ENCODE measurements at regions not wholly inside any gene's neighbourhood (a gene's known extent, or its start where the extent isn't known, plus 50 kb on each side); places are given as distances from the start of the nearest gene placed in this dataset.

DNA sequence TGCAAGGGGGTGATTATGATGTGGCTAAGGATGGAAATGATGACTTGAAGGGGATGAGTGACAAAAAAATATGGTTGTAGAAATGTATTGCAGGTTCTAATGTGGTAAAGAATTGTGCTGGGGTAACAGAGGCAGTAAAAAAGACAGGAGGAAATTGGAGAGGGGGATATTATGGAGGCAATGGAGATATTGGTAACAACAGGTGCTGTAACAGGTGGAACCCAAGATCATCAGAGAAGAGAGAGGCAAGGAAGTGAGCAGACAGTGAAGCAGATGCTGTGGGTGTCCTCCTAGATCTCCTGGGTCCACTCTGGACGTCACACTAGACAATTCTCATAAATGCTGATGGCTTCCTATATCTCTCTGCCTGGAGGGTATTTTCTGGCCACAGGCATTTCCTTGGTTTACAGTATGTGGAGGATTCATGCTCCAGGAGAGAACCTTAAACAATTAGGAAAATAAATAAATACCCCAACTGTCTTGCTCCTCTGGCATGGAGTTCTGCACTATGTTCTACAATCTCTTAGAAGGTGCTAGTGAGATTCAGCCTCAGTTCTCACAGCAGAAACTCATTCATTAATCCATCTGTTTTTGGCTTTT lies 620.3 kb upstream of the PLXNA2 start:
- in situ Hi-C loops (cut with HindIII; ENCODE audit: low pct_ligation_motif_present, low pct_unique_long_range_greater_than_20kb, low sequenced_read_pairs), result no loop called here
- DNase-seq, result no peak

DNA sequence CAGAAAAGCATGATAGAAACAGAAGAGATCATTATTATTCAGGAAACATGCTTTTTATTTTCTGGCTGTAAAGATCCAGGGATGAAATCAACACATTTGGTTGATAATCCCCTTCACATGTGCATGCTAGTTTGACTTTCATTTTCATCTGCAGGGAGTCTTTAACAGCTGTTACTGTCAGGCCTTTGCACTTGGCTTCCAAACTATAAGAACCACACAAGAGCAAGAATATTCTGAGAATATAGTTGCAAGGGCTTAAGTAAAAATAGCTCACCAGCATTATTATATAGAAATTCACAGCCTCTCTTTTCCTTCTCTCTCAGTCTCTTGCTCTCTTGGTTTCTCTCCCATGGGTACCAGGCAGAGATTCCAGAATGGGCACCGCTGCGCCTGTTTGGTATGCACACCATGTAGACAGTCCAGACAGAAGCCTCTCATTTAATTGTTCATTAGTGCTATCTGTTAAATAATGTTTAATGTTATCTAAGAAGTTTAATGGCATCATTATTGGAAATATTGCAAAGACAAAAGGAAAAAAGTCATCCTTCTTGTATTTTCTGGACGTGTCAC lies 622.3 kb upstream of the PLXNA2 start:
- no peak for DNase-seq
- in situ Hi-C loops (cut with HindIII; ENCODE audit: low pct_ligation_motif_present, low pct_unique_long_range_greater_than_20kb, low sequenced_read_pairs), result no loop called here

DNA sequence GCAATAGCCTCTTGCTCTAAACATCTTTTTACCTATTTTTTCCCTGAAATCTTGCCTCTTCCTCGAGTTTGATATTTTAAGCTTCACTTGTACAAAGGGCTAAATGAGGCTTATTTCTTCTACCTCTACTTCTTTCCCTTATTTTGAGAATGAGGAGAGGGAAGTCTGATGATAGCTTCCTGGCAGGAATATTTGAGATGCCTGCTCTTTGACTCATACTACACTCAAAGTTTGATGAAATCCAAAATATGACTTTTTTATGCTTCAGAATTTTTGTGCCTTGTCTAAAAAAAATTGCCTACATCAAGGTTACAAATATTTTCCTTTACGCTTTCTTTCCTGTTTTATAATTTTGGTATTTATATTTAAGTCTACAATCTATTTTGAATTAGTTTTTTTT lies 624.4 kb upstream of the PLXNA2 start:
- DNase-seq, result peak; percentile 7
- in situ Hi-C loops (cut with HindIII; ENCODE audit: low pct_ligation_motif_present, low pct_unique_long_range_greater_than_20kb, low sequenced_read_pairs), result no loop called here

DNA sequence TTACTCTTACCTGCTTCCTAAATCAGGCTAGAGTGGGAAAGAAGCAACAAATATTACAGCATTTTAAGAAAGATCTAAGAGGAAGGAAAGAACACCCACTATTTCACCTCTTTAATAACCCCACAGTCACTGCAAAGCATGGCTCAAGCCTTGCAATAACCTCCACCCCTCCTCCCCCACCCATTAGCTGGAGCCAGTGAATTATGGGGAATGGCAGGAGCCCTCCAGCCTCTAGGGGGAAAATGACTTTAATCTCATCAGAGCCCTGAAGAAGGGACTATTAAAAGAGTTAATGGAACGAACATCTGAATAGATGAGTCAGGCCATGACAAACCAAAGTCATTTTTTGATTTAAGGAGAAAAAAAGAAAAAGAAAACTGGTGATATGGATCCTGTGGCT lies 630.7 kb upstream of the PLXNA2 start:
- in situ Hi-C loops (cut with HindIII; ENCODE audit: low pct_ligation_motif_present, low pct_unique_long_range_greater_than_20kb, low sequenced_read_pairs), result no loop called here
- no peak for DNase-seq

DNA sequence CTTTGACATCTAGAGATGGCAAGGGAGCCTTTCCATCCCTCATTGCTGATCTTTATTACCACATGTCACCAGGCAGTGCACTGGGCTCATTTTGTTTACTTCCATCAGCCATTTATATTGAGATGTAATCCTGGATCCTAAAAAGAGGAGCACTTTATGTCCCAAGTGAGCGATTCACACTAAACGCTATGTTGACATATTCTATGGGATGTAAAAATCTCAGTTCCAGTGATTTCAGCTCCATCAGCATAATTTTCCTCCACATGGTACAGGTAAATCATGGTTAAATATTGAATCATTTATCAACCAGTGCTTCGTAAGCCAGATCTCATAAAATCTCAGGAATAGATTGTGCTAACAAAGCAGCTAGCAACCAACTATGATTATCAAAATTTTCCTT lies 634.8 kb upstream of the PLXNA2 start:
- in situ Hi-C loops (cut with HindIII; ENCODE audit: low pct_ligation_motif_present, low pct_unique_long_range_greater_than_20kb, low sequenced_read_pairs), result no loop called here
- no peak for DNase-seq

DNA sequence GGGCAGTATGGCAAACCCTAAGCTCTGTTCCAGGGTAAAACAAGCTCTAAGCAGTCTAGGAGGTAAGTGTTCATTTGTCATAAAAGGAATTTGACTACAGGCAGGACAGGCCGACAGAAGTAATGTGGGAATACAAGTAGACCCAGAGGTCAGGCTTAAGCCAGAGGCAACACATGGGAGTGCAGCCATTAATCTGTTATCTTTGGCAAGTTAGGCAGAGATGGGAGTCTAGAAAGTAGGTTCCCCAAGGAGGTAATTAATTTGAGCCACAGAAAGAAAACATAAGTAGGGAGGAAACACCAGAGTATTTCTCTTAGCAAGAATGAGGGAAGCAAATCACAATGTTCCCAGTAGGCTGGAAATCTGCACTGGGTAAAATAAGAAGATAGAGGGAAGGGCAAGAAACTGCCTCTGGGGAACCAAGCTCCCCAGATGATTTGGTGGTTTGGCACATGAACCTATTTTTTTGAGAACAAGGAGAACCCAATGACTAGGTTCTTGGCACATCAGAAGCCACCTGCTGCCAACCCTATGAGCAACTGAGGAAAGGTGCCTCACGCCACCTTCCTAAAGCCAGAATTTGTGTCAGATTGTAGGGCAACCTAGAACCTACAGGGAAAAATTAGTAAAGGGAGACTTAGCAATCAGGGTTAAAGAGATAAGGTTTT lies 636.4 kb upstream of the PLXNA2 start:
- DNase-seq, result no peak
- in situ Hi-C loops (cut with HindIII; ENCODE audit: low pct_ligation_motif_present, low pct_unique_long_range_greater_than_20kb, low sequenced_read_pairs), result no loop called here

DNA sequence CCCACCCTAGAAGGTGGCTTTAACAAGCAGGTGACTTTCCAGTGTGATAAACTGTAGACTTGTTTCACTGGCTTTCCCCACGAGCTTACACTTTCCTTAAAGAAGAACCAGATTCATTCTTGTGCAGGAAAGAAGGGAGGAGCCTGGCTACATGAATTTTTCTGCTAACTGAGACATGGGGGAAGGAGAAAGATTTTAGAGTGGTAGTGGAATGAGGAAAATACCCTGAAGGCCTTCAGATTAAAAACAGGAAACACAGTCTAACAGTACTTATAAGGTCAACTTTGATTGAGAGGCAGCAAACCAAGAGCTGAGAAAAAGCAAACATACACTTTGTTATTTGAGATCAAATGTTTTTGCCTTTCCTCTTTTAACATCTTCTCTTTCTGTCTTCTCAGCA lies 640.9 kb upstream of the PLXNA2 start:
- in situ Hi-C loops (cut with HindIII; ENCODE audit: low pct_ligation_motif_present, low pct_unique_long_range_greater_than_20kb, low sequenced_read_pairs), result no loop called here
- DNase-seq, result no peak

DNA sequence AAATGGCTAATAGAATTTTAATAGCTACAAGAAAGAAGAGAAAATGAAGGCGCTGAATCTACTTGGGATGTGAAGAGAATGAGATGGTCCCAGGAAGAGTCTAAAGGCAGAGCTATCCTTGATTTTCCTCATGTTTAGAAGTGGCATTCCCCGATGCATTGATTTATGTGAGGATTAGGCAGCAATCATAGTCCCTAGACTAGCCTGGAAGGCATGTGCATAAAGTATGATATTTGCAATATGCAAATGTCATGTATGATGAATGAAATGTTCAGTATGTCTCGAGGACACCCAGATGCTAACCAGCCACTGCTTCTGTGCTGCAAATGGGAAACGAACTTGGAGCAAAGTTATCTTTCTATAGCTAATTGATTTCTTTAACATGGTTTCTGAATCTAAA lies 641.5 kb upstream of the PLXNA2 start:
- in situ Hi-C loops (cut with HindIII; ENCODE audit: low pct_ligation_motif_present, low pct_unique_long_range_greater_than_20kb, low sequenced_read_pairs), result no loop called here
- no peak for DNase-seq

DNA sequence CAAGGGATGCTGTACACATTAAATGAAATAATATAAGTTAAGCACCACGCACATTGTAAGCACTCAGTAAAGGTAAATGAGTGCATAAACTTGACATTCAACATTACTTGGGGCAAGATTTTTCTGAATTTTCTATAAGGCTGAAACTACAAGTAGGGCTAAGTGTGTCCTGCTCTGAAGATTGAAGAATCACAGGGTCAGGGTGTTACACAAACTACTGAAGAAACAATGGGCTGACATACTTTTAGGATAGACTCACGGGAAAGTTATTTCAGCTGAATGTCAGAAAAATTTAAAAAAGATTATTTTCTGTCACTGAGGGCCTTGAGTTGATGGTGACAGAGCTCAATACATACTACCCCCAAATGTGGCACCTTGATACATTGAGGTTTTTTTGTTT lies 644.2 kb upstream of the PLXNA2 start:
- in situ Hi-C loops (cut with HindIII; ENCODE audit: low pct_ligation_motif_present, low pct_unique_long_range_greater_than_20kb, low sequenced_read_pairs), result no loop called here
- no peak for DNase-seq

DNA sequence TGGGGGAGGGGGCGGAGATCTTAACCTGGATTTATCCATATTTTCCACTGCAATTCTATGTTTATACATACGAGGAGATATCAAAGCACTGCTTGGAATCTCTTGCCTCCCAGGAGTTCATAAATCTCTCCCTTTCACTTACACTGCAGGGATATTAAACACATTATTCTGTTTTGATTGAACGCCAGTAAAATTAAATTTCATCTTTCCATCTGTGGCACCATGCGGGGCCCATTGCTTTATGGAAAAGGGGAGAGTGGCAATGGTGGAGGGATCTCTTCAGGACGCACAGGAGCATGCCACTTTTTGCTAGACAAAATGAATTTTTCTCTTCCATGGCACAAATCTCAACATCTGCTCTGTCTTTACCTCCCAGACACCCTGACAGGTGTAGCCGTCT lies 648.0 kb upstream of the PLXNA2 start:
- in situ Hi-C loops (cut with HindIII; ENCODE audit: low pct_ligation_motif_present, low pct_unique_long_range_greater_than_20kb, low sequenced_read_pairs), result no loop called here
- DNase-seq, result no peak

DNA sequence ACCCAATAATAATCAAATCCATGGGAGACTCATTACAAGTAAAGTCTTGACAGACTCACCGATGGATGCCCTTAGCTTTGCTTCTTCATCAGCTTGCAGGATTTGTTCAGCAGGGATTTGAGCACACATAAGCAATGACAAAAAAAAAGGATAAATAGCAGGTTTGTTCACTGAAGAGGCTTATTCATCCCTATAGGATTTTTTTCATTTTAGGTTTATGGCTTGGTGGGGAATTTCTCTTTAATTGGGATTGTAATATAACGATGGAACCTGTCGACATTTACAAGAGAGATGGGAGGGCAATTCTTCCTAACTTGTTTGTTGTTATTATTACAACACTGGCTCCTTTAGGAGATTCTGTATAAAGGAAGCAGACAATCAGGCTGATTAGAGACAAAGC lies 649.1 kb upstream of the PLXNA2 start:
- in situ Hi-C loops (cut with HindIII; ENCODE audit: low pct_ligation_motif_present, low pct_unique_long_range_greater_than_20kb, low sequenced_read_pairs), result no loop called here
- no peak for DNase-seq

DNA sequence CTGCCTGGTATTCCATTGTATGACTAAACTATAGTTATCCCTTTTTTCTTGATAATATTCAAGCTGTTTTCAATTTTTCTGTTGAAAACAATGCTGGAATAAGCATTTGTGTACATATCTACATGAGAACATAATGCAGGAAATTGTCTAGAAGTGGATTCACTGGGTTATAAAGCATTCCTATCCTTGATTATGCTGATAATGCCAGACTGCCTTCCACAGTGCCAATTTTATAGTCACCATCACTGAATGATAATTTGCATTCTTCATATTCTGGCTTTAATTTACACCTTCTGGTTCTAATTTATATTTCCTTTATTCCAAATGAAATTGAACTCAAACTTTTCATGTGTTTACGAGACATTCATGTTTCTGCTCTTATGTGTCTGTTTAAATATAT lies 651.0 kb upstream of the PLXNA2 start:
- in situ Hi-C loops (cut with HindIII; ENCODE audit: low pct_ligation_motif_present, low pct_unique_long_range_greater_than_20kb, low sequenced_read_pairs), result no loop called here
- no peak for DNase-seq

DNA sequence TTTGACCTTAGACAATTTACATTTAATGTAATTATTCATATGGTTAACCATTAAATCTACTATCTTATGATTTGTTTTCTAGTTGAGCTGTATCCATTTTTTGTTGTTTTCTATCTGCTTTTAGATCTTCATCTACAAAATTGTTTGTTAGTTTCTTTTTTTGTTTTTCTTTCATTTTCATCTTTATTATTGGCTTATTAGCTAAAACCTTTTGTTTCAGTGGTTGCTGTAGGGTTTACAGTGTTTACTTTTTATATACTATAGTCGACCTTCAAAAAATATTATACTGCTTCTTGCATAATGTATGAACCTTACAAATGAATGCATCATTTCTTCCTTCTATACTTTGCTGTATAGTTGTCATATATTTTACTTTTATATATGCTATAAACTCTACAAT lies 651.6 kb upstream of the PLXNA2 start:
- in situ Hi-C loops (cut with HindIII; ENCODE audit: low pct_ligation_motif_present, low pct_unique_long_range_greater_than_20kb, low sequenced_read_pairs), result no loop called here
- DNase-seq, result no peak

DNA sequence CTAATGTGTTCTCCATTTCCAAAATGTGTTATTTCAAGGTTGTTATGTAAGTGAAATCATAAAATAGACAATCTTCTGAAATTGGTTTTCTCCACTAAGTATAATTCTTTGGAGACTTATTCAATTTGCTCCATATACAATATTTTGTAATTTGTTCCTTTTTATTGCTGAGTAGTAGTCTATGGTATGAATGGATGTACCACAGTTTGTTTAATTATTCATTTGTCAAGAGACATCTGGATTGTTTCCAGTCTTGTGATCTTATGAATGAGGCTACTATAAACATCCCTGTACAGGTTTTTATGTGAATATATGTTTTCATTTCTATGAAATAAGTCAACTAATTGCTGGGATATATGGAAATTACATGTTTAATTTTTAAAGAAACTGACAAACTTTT lies 652.6 kb upstream of the PLXNA2 start:
- in situ Hi-C loops (cut with HindIII; ENCODE audit: low pct_ligation_motif_present, low pct_unique_long_range_greater_than_20kb, low sequenced_read_pairs), result no loop called here

DNA sequence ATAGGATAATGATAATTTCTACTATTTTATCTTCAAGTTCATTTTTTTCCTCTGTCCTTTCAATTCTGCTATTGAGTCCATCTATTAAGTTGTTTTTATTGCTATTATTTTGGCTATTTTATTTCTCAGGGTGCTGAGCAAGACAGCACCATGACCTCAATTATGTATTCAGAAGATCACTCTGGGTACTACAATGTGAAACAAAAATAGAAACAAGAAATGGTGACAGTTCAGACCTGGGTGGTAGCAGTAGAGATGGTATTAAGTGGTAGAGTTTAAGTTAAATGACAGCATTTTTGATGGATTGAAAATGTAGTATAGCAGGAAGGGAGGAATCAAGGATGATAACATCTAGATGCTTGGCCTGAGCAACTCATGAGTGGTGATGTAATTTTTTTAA lies 655.3 kb upstream of the PLXNA2 start:
- in situ Hi-C loops (cut with HindIII; ENCODE audit: low pct_ligation_motif_present, low pct_unique_long_range_greater_than_20kb, low sequenced_read_pairs), result no loop called here
- no peak for DNase-seq

More for the DNA sequence above, 652.6 kb upstream of the PLXNA2 start:
- no peak for DNase-seq

DNA sequence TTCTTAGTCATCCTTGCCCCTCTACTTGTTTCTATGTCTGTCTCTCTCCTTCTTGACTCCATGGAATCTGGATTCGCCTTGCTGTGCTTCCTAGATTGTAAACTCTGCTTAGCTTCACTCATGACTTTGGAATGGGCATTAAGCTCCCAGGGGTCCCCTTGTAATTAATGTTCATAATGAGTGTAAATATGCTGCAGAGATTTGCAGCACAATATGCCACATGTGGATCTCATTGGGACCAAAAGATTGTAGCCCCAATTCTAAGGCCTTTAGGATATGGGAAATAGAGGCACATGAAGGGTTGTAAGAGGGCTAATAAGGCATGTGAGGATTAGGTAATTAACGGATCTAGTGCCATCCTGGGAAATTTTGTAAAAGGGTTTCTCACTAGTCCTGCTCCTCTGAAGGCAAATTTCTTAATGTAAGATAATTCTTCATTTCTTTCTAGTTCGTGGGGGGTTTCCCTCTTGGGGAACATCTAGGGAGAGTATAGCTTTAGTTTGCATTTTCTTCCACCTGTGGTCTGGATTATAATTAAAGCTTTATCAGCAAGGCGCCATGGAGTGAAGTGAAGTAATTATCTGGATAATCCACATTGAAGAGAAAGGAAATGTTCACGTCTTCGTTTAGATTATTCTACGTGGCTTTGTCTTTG lies 659.2 kb upstream of the PLXNA2 start:
- DNase-seq, result no peak
- in situ Hi-C loops (cut with HindIII; ENCODE audit: low pct_ligation_motif_present, low pct_unique_long_range_greater_than_20kb, low sequenced_read_pairs), result no loop called here

DNA sequence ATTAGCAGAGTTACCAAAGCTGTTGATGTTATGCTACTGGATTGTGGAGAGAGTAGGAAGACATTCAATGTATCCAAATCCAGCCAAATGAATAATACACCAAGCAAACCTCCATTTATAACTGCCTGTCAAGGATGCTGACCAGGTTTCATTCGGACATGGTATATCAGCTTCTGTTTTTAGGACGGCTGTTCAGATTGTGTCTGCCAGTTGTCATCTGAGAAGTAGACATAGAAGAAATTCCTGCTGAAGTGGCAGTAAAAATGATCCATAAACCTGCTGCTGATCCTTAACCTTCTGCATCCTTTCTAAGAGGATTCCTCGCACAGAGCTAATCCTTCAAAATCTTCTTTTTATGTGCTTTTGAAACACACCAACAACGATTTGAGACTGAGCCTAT lies 663.6 kb upstream of the PLXNA2 start:
- in situ Hi-C loops (cut with HindIII; ENCODE audit: low pct_ligation_motif_present, low pct_unique_long_range_greater_than_20kb, low sequenced_read_pairs), result no loop called here
- DNase-seq, result no peak

DNA sequence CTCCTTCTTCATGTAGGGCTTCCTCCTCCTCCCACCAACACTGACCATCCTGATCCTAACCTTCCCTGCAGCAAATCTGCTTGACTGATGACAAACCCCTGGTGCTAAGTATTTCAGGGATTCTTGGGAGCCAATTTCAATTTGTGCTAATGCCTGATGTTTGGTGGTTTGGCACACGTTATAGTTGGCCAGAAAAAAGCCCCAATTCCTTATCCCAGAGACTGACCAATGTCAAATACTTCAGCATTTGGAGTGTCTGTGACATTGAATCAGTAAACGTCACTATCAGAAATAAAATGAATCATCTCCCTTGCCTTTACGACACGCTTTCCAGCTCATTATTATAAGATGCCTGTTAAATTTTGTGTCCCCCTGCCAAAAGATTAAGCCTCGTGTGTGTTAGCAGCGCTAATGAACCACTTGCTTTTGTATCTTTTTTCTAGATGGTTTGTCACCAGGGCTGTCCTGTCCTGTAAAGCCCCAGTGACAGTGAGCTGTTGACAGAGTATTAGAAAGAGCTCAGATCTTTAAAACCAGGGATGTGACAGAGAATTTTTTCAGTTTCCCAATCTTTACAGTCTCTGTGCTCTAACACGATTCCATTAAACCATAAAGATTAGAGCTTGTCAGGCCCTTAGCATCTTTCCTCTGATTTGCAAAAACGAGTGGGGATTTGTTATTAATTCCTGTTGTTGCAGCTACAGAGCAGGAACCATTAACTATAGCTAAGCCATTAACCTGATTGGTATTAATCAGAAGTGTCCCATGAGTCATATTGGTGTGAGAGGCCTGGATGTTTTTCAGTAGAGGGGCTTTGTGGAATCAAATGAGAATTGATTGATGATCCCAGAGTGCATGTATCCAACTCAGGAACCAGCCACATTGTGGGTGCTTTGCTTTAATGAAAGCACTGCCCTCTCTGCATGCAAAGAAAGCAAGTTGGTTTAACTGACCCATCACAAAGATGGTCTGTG lies 665.1 kb upstream of the PLXNA2 start:
- DNase-seq, result no peak
- in situ Hi-C loops (cut with HindIII; ENCODE audit: low pct_ligation_motif_present, low pct_unique_long_range_greater_than_20kb, low sequenced_read_pairs), result no loop called here

DNA sequence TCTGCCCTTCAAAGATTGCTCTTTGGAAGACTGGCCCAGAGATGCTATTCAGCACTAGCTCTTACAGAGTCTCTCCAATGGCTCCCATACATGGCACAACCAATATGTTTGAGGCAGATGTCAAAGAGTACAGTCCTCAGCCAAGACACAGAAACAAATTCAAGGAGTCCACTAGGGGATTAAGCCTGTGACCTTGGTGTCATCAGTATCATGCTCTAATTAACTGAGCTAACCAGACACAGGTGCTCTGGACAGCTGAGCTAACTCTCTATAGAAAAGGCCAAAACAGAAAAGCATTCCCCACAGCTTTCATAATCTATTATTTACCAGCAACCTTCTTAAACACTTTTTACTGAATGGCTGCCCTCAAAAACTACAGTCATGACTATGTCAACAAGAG lies 666.0 kb upstream of the PLXNA2 start:
- in situ Hi-C loops (cut with HindIII; ENCODE audit: low pct_ligation_motif_present, low pct_unique_long_range_greater_than_20kb, low sequenced_read_pairs), result no loop called here
- no peak for DNase-seq
